Parathyroid adenoma (tissue), 2 donors: ENCODE measurements at regions not wholly inside any gene's neighbourhood (a gene's known extent, or its start where the extent isn't known, plus 50 kb on each side); places are given as distances from the start of the nearest gene placed in this dataset.

Source experiments
- H2AFZ ChIP-seq: fragments of 300-600 bp; sonication (generic); one replicate; pipeline ENCODE4 v1.7.0; 2017; ENCODE audit warnings: antibody characterized with exemption, mild to moderate bottlenecking
- H3K27ac ChIP-seq: fragments of 300-600 bp; sonication (generic); one replicate; pipeline ENCODE4 v1.7.0; 2017
- H3K27me3 ChIP-seq: fragments of 300-600 bp; sonication (generic); one replicate; pipeline ENCODE4 v1.7.0; 2017; ENCODE audit warnings: low read length; ENCODE audit not compliant: control insufficient read depth, insufficient read depth
- H3K36me3 ChIP-seq: fragments of 300-600 bp; sonication (generic); one replicate; pipeline ENCODE4 v1.7.0; 2017; ENCODE audit warnings: low read length; ENCODE audit not compliant: control insufficient read depth, insufficient read depth
- H3K4me1 ChIP-seq: fragments of 300-600 bp; sonication (generic); one replicate; pipeline ENCODE4 v1.7.0; 2017; ENCODE audit warnings: control low read depth
- H3K4me2 ChIP-seq: fragments of 300-600 bp; sonication (generic); one replicate; pipeline ENCODE4 v1.7.0; 2017; ENCODE audit warnings: low read length
- H3K4me3 ChIP-seq: fragments of 300-600 bp; sonication (generic); one replicate; pipeline ENCODE4 v1.7.0; 2017; ENCODE audit warnings: low read depth, low read length
- H3K79me2 ChIP-seq: fragments of 300-600 bp; sonication (generic); one replicate; pipeline ENCODE4 v1.7.0; 2017; ENCODE audit warnings: control low read depth
- H3K9ac ChIP-seq: fragments of 300-600 bp; sonication (generic); one replicate; pipeline ENCODE4 v1.7.0; 2017; ENCODE audit warnings: mild to moderate bottlenecking
- H3K9me3 ChIP-seq: fragments of 300-600 bp; sonication (generic); one replicate; pipeline ENCODE4 v1.7.0; 2017; ENCODE audit warnings: low read length; ENCODE audit not compliant: control insufficient read depth
- TF ChIP-seq, protein P1 (sequence below): fragments of 300-600 bp; sonication (generic); IDR thresholded peaks from one replicate; pipeline ENCODE4 v1.7.0; 2017; ENCODE audit warnings: antibody characterized with exemption, mild to moderate bottlenecking
- donor health status: primary hyperparathyroidism.

- H3K4me3 ChIP-seq, result no peak overlapping the region
- TF ChIP-seq, protein P1, sequence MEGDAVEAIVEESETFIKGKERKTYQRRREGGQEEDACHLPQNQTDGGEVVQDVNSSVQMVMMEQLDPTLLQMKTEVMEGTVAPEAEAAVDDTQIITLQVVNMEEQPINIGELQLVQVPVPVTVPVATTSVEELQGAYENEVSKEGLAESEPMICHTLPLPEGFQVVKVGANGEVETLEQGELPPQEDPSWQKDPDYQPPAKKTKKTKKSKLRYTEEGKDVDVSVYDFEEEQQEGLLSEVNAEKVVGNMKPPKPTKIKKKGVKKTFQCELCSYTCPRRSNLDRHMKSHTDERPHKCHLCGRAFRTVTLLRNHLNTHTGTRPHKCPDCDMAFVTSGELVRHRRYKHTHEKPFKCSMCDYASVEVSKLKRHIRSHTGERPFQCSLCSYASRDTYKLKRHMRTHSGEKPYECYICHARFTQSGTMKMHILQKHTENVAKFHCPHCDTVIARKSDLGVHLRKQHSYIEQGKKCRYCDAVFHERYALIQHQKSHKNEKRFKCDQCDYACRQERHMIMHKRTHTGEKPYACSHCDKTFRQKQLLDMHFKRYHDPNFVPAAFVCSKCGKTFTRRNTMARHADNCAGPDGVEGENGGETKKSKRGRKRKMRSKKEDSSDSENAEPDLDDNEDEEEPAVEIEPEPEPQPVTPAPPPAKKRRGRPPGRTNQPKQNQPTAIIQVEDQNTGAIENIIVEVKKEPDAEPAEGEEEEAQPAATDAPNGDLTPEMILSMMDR, result no peak
- H2AFZ ChIP-seq, result no peak overlapping the region
- H3K4me1 ChIP-seq, result no peaks in the 10 kb centered on the region
- no peak overlapping the region for H3K9ac ChIP-seq
- no peaks in the 10 kb centered on the region for H3K79me2 ChIP-seq
- H3K9me3 ChIP-seq, result no peaks in the 10 kb centered on the region
- H3K4me2 ChIP-seq, result no peak overlapping the region
- no peaks in the 10 kb centered on the region for H3K36me3 ChIP-seq
- H3K27me3 ChIP-seq, result no peaks in the 10 kb centered on the region
- H3K27ac ChIP-seq, result no peak overlapping the region
Measured at GRCh38 chr20:58109126-58109880, 119.2 kb downstream of the ANKRD60 start.

- no peak overlapping the region for H3K9ac ChIP-seq
- no peaks in the 10 kb centered on the region for H3K9me3 ChIP-seq
- no peak overlapping the region for H2AFZ ChIP-seq
- no peak overlapping the region for H3K4me3 ChIP-seq
- no peaks in the 10 kb centered on the region for H3K4me1 ChIP-seq
- H3K27me3 ChIP-seq, result no peaks in the 10 kb centered on the region
- H3K27ac ChIP-seq, result no peak overlapping the region
- H3K79me2 ChIP-seq, result no peaks in the 10 kb centered on the region
- no peak overlapping the region for H3K4me2 ChIP-seq
- no peaks in the 10 kb centered on the region for H3K36me3 ChIP-seq
- TF ChIP-seq, protein P1, result no peak
Measured at GRCh38 chr20:58107533-58107932, 120.9 kb downstream of the ANKRD60 start.

DNA sequence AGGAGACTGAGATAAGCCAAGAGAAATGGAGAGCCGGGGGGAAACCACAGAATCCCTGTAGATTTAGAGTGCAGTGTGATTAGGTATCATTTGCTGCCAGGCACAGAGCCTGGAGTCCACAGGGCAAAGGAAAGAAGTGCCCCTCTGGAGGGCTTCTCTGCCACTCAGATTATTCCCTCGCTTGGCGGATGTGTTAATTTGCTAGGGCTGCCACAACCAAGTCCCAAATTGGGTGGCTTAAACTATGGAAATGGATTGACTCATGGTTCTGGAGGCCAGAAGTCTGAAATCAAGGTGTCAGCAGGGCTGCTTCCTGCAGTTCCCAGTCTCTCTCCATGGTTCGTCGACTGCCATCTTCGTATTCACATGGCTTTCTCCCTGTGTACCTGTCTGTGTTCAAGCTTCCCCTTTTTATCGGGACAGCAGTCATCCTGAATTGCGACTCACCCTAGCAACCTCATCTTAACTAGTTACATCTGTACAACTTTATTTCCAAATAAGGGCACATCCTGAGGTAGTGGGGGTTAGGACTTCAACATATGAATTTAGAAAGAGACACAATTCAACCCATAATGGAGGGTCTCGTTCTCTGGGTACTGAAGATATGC, 122.2 kb downstream of the ANKRD60 start:
- H3K27me3 ChIP-seq, result no peaks in the 10 kb centered on the region
- no peak overlapping the region for H3K27ac ChIP-seq
- H3K9ac ChIP-seq, result no peak overlapping the region
- H3K9me3 ChIP-seq, result no peaks in the 10 kb centered on the region
- no peak overlapping the region for H3K4me3 ChIP-seq
- no peaks in the 10 kb centered on the region for H3K79me2 ChIP-seq
- no peak overlapping the region for H3K4me2 ChIP-seq
- no peaks in the 10 kb centered on the region for H3K36me3 ChIP-seq
- no peak overlapping the region for H2AFZ ChIP-seq
- no peaks in the 10 kb centered on the region for H3K4me1 ChIP-seq
- TF ChIP-seq, protein P1, result no peak

GRCh38 chr20:58103961-58104360, 124.5 kb downstream of the ANKRD60 start:
- Histone ChIP-seq H3K4me2 (no peak overlapping the region), H2AFZ (no peak overlapping the region), H3K79me2 (no peaks in the 10 kb centered on the region), H3K36me3 (no peaks in the 10 kb centered on the region), H3K4me1 (no peaks in the 10 kb centered on the region), H3K4me3 (no peak overlapping the region), H3K9me3 (no peaks in the 10 kb centered on the region), H3K9ac (no peak overlapping the region), H3K27ac (no peak overlapping the region), H3K27me3 (no peaks in the 10 kb centered on the region)
- TF ChIP-seq, protein P1, result no peak

DNA sequence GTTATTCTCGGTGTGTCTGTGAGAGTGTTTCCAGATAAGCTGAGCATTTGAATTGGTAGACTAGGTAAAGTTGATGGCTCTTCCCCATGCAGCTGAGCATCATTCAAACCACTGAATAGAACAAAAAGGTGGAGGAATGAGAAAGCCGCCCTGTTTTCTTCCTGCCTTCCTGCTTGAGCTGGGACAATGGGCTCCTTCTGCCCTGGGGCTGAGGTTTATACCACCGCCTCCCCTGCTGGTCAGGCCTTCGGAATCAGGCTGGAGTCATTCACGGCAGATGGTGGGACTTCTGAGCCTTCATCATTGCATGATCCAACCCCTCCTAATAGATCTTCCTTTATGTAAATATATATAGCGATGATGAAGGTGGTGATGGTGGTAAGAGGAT, 124.9 kb downstream of the ANKRD60 start:
- H3K79me2 ChIP-seq, result no peaks in the 10 kb centered on the region
- H3K27ac ChIP-seq, result no peak overlapping the region
- H3K27me3 ChIP-seq, result no peaks in the 10 kb centered on the region
- H3K4me1 ChIP-seq, result no peaks in the 10 kb centered on the region
- H3K4me2 ChIP-seq, result no peak overlapping the region
- TF ChIP-seq, protein P1, result no peak
- H3K36me3 ChIP-seq, result no peaks in the 10 kb centered on the region
- no peaks in the 10 kb centered on the region for H3K9me3 ChIP-seq
- no peak overlapping the region for H3K9ac ChIP-seq
- no peak overlapping the region for H2AFZ ChIP-seq
- no peak overlapping the region for H3K4me3 ChIP-seq
